ENCODE measurements at regions not wholly inside any gene's neighbourhood (a gene's known extent, or its start where the extent isn't known, plus 50 kb on each side); places are given as distances from the start of the nearest gene placed in this dataset.

DNA sequence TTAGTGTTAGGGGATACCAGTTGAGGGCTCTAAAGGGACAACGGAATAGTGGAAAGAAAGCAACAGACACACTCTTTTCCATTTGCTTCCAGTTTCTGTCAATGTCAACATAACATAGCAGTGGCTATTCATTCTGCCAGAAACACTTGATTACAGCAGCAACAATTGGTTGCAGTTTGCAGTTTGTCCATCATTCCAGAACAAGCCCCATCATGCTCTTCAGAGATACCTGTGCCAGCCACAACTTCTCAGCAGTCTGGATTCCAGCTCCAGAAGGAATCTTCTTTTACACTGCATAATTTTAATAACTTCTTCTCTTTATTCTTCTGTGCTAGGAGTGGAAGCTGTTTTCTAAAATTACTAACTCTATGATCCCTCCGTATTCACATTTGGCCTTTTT, 1521.4 kb downstream of the PLA2G4A start:
- TF ChIP-seq, protein P1, sequence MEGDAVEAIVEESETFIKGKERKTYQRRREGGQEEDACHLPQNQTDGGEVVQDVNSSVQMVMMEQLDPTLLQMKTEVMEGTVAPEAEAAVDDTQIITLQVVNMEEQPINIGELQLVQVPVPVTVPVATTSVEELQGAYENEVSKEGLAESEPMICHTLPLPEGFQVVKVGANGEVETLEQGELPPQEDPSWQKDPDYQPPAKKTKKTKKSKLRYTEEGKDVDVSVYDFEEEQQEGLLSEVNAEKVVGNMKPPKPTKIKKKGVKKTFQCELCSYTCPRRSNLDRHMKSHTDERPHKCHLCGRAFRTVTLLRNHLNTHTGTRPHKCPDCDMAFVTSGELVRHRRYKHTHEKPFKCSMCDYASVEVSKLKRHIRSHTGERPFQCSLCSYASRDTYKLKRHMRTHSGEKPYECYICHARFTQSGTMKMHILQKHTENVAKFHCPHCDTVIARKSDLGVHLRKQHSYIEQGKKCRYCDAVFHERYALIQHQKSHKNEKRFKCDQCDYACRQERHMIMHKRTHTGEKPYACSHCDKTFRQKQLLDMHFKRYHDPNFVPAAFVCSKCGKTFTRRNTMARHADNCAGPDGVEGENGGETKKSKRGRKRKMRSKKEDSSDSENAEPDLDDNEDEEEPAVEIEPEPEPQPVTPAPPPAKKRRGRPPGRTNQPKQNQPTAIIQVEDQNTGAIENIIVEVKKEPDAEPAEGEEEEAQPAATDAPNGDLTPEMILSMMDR (IDR thresholded peaks at IDR 0.05; ENCODE audit: borderline replicate concordance, control extremely low read depth, extremely low read depth, insufficient read depth, missing control alignments): no peak
- no peak for DNase-seq (ENCODE audit: low spot score)
- in situ Hi-C loops (cut with MboI; ENCODE audit: low sequenced_read_pairs, unreplicated experiment): no loop called here

DNA sequence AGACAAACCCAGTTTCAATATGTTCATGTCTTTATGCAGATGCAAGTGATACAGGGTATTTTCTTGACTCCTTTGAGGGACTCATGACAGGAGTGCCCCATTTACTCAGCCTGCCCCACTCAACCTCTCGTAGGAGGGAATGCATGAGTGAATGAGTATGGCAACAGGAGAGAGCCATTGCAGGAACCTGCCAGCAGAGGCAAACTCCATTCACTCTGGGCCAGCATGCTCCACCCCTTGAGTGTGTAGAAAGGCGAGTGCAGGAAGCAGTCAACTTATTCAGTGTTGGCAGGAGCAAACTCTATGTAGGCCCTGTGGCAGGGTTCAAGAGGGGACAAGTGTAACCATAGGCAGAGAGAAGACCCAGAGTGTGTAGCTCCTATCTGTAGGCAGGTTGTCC, 1526.3 kb downstream of the PLA2G4A start:
- TF ChIP-seq, protein P1 (IDR thresholded peaks at IDR 0.05; ENCODE audit: borderline replicate concordance, control extremely low read depth, extremely low read depth, insufficient read depth, missing control alignments): no peak
- DNase-seq (ENCODE audit: low spot score): no peak
- in situ Hi-C loops (cut with MboI; ENCODE audit: low sequenced_read_pairs, unreplicated experiment): no loop called here

DNA sequence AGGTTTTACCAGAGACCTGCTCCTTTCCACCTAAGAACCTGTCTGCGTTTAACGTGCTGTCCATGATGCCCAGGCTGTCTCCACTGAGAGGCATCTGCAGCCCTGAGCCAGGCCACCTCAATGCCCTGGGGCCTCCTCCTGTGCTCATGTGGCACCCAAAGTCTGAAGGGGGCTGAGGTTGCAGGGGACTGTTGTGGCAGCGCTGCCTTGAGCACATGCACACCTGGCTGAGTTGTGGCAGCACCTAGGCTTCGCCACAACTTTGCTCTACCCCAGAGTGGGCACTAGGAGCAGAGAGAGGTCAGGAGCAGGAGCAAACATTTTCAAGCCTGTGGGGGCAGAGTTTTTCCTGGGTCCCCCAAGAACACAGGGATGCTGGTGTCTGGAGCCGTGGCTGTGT, 1527.1 kb downstream of the PLA2G4A start:
- in situ Hi-C loops (cut with MboI; ENCODE audit: low sequenced_read_pairs, unreplicated experiment): no loop called here
- DNase-seq (ENCODE audit: low spot score): no peak
- TF ChIP-seq, protein P1 (IDR thresholded peaks at IDR 0.05; ENCODE audit: borderline replicate concordance, control extremely low read depth, extremely low read depth, insufficient read depth, missing control alignments): no peak

DNA sequence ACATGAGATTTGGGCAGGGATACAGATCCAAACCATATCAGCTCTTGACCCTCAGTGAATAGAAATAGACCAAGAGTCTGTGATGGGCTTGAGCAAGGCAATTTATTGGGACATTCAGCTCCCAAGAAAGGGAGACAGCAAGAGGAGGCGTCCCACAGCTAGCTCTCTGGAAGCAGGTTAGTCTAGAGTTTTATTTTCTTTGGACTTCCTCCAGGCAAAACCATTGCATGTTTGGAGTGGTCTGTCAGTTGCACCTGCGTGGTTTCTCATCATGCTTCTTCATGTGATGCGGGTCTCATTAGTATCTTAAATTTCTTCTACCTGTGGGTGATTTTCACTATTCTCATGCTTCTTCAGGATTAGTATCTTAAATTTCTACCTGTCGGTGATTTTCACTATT, 1530.6 kb downstream of the PLA2G4A start:
- TF ChIP-seq, protein P1 (IDR thresholded peaks at IDR 0.05; ENCODE audit: borderline replicate concordance, control extremely low read depth, extremely low read depth, insufficient read depth, missing control alignments): no peak
- DNase-seq (ENCODE audit: low spot score): no peak
- in situ Hi-C loops (cut with MboI; ENCODE audit: low sequenced_read_pairs, unreplicated experiment): no loop called here

DNA sequence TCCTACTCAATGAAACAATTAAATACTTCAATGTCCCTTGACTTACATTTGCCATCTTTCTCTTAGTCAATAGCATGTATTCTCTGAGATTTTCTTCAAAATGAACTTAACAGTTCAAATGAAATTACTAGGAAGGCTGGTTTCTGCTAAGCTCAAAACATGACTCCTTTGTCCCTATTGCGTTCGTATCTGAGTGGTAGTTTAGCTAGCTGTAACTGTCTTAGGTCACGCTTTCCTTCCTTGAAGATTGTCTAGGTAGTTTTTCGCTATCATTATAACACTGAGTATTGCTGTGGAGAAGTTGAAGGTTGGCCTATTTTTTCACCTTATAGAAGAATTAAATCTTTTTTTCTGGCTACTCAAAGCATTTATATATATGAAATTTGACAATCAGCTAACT, 1535.2 kb downstream of the PLA2G4A start:
- in situ Hi-C loops (cut with MboI; ENCODE audit: low sequenced_read_pairs, unreplicated experiment): no loop called here
- no peak for DNase-seq (ENCODE audit: low spot score)
- TF ChIP-seq, protein P1 (IDR thresholded peaks at IDR 0.05; ENCODE audit: borderline replicate concordance, control extremely low read depth, extremely low read depth, insufficient read depth, missing control alignments): no peak

DNA sequence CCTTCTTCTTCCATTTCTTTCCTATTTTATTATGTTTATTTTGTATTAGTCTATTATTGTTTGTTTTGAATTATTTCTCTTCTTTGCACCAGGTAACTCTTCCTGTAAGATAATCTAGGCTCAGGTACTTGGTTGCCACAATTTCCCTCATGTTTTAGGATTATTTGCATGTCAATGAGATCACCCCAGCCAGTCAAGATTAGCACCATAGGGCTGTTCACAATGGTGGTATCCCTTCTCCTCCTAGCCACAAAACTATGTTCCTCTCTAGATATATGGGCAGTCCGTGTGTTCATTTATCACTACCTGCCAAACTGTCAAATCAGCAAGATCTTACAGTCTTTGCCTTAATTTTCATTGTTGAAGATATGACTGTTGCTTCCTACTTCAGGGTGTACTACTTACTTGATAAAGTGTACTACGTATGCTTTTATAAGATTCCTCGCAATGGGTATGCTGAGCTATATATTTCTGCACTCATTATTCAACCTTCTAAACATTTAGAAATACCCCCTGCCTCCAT, 1536.2 kb downstream of the PLA2G4A start:
- in situ Hi-C loops (cut with MboI; ENCODE audit: low sequenced_read_pairs, unreplicated experiment): no loop called here
- DNase-seq (ENCODE audit: low spot score): no peak
- TF ChIP-seq, protein P1 (IDR thresholded peaks at IDR 0.05; ENCODE audit: borderline replicate concordance, control extremely low read depth, extremely low read depth, insufficient read depth, missing control alignments): no peak

DNA sequence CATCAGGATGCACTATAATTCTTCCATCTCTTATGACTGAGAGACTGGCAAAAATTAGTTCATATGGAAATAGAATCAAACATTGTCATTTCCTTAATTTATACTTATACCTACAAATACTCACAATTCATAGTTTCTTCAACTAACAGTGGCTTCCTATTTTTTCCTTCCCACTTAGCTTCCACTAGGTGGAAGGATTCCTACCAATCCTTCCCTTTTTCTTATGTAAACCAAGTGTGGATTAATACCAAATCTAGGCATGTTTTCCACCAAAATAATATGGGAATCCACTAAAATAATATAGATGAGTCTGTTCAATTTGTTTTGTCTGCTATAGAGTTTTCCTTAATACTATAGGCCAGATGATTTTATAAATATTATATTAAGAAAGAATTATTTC, 1537.1 kb downstream of the PLA2G4A start:
- TF ChIP-seq, protein P1 (IDR thresholded peaks at IDR 0.05; ENCODE audit: borderline replicate concordance, control extremely low read depth, extremely low read depth, insufficient read depth, missing control alignments): no peak
- in situ Hi-C loops (cut with MboI; ENCODE audit: low sequenced_read_pairs, unreplicated experiment): no loop called here
- no peak for DNase-seq (ENCODE audit: low spot score)

All from GM13976 (cell line).